MCF 10A (cell line): ENCODE measurements at regions not wholly inside any gene's neighbourhood (a gene's known extent, or its start where the extent isn't known, plus 50 kb on each side); places are given as distances from the start of the nearest gene placed in this dataset.

Experiments used
- BruUV-seq: library from RNA; stranded (reverse); fragments of 400-500 nt; replicated peaks from 2 replicates; lab custom pipeline; 2021; lab: Mats Ljungman, UMichigan
- CTCF ChIA-PET: fragments of 300-600 bp; sonication (Branson Sonifier 250); formaldehyde crosslinking; extraction: SDS; loops from one replicate; lab custom pipeline; 2021; ENCODE audit warnings: antibody characterized with exemption, inconsistent platforms; lab: Yijun Ruan, JAX
- POLR2A ChIA-PET: fragments of 300-600, 350-650 bp; sonication (Branson Sonifier 250); formaldehyde crosslinking; extraction: SDS; loops from one replicate; lab custom pipeline; 2020; ENCODE audit warnings: antibody characterized with exemption, inconsistent platforms; lab: Yijun Ruan, JAX
- DNase-seq: peaks from one replicate; pipeline ENCODE4 v3.0.0-alpha.2; 2018; ENCODE audit not compliant: unreplicated experiment
- H3K27ac Mint-ChIP-seq: one replicate; pipeline ENCODE4 v1.8.0; 2022; ENCODE audit warnings: mild to moderate bottlenecking, low read depth, mixed read lengths; ENCODE audit not compliant: unreplicated experiment
- H3K27me3 Mint-ChIP-seq: one replicate; pipeline ENCODE4 v1.8.0; 2022; ENCODE audit warnings: mixed read lengths; ENCODE audit not compliant: insufficient read depth, unreplicated experiment
- H3K36me3 Mint-ChIP-seq: one replicate; pipeline ENCODE4 v1.8.0; 2022; ENCODE audit warnings: mild to moderate bottlenecking, moderate library complexity, mixed read lengths; ENCODE audit not compliant: insufficient read depth, unreplicated experiment
- H3K4me1 Mint-ChIP-seq: one replicate; pipeline ENCODE4 v1.8.0; 2022; ENCODE audit warnings: mixed read lengths; ENCODE audit not compliant: insufficient read depth, unreplicated experiment
- H3K4me3 Mint-ChIP-seq: one replicate; pipeline ENCODE4 v1.8.0; 2022; ENCODE audit warnings: mild to moderate bottlenecking, moderate library complexity, mixed read lengths; ENCODE audit not compliant: unreplicated experiment
- H3K9me3 Mint-ChIP-seq: one replicate; pipeline ENCODE4 v1.8.0; 2022; ENCODE audit warnings: mixed read lengths; ENCODE audit not compliant: unreplicated experiment
- CTCF ChIP-seq: fragments of 200-600 bp; IDR thresholded peaks from one replicate; pipeline ENCODE4 v1.8.0; 2022; ENCODE audit warnings: antibody characterized with exemption, mild to moderate bottlenecking; ENCODE audit not compliant: unreplicated experiment
- intact Hi-C: fragments of 100-400 bp; cut with micrococcal nuclease; formaldehyde crosslinking; loops from 2 replicates; pipeline ENCODE4 v1.14.1; 2022

GRCh38 chr6:102581378-102582124 is 1188.0 kb downstream of the GRIK2 start:
- Mint-ChIP-seq H3K4me3 (no peak overlapping the region), H3K4me1 (no peaks in the 10 kb centered on the region), H3K9me3 (no peaks in the 10 kb centered on the region), H3K27ac (no peak overlapping the region), H3K36me3 (no peaks in the 10 kb centered on the region), H3K27me3 (no peaks in the 10 kb centered on the region)
- BruUV-seq: no TSS peak
- ChIA-PET POLR2A (no interaction called here), CTCF (interaction anchor here (0.5 kb wide), 1 partner anchor 100 kb away, joined by 3 read pairs; no protein-coding TSS in a partner anchor)
- TF ChIP-seq CTCF: no peak
- intact Hi-C loops: no loop called here
- no peak for DNase-seq

- intact Hi-C loops: no loop called here
- CTCF ChIA-PET: interaction anchor here (0.6 kb wide), 1 partner anchor 1582 kb away, joined by 3 read pairs; no protein-coding TSS in a partner anchor
- POLR2A ChIA-PET: interaction anchor here (0.8 kb wide), 1 partner anchor 569 kb away, joined by 3 read pairs; no protein-coding TSS in a partner anchor
- Mint-ChIP-seq H3K27me3 (no peaks in the 10 kb centered on the region), H3K4me3 (no peak overlapping the region), H3K27ac (no peak overlapping the region), H3K36me3 (no peaks in the 10 kb centered on the region), H3K9me3 (no peaks in the 10 kb centered on the region), H3K4me1 (peaks cover 8% of the 10 kb centered on the region)
- TF ChIP-seq CTCF: no peak
- no TSS peak for BruUV-seq
- peak; percentile 75 for DNase-seq
Measured at GRCh38 chr6:102571236-102571908, 1177.9 kb downstream of the GRIK2 start.

GRCh38 chr6:102562713-102563112 is 1169.2 kb downstream of the GRIK2 start:
- CTCF ChIA-PET: interaction anchor here (0.7 kb wide), 1 partner anchor 1414 kb away, joined by 4 read pairs; no protein-coding TSS in a partner anchor
- no peaks in the 10 kb centered on the region for H3K36me3 Mint-ChIP-seq

More at GRCh38 chr6:102562713-102563112, 1169.2 kb downstream of the GRIK2 start:
- Mint-ChIP-seq H3K27me3 (no peaks in the 10 kb centered on the region), H3K9me3 (no peaks in the 10 kb centered on the region), H3K27ac (no peak overlapping the region), H3K4me1 (no peaks in the 10 kb centered on the region), H3K4me3 (no peak overlapping the region)
- no peak for TF ChIP-seq CTCF
- POLR2A ChIA-PET: no interaction called here
- no peak for DNase-seq
- intact Hi-C loops: no loop called here
- no TSS peak for BruUV-seq
